ENCODE measurements at regions not wholly inside any gene's neighbourhood (a gene's known extent, or its start where the extent isn't known, plus 50 kb on each side); places are given as distances from the start of the nearest gene placed in this dataset.

DNA sequence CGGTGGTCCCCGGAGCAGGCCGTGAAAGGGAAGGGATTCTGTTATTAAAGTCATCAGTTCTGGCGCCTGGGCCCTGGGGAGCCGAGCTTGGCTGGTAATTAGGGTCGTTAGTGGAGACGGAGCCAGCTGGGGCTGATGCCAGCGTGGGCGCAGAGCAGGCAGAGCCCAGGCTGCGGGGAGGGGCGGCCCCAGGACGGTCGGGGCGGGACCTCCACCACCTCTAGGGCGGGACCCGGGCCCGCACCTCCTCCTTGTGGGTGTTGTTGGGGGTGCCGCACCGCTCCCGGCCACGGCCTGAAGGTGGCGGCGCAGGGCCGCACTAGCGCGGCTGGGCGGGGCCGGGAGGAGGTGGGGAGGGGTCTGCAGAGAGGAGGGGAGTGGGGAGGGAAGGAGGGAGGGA, 470.6 kb downstream of the PTPRU start:
- Histone ChIP-seq H3K4me3 (no peak overlapping the region), H3K9me3 (no peaks in the 10 kb centered on the region), H3K27me3 (peaks cover 0 to 45% (median 34%) of the 10 kb centered on the region in 7 donors), H3K4me1 (peaks cover 0 to 36% (median 9%) of the 10 kb centered on the region in 9 donors), H3K36me3 (no peaks in the 10 kb centered on the region), H3K27ac (no peak overlapping the region)
- TF ChIP-seq, protein P1, sequence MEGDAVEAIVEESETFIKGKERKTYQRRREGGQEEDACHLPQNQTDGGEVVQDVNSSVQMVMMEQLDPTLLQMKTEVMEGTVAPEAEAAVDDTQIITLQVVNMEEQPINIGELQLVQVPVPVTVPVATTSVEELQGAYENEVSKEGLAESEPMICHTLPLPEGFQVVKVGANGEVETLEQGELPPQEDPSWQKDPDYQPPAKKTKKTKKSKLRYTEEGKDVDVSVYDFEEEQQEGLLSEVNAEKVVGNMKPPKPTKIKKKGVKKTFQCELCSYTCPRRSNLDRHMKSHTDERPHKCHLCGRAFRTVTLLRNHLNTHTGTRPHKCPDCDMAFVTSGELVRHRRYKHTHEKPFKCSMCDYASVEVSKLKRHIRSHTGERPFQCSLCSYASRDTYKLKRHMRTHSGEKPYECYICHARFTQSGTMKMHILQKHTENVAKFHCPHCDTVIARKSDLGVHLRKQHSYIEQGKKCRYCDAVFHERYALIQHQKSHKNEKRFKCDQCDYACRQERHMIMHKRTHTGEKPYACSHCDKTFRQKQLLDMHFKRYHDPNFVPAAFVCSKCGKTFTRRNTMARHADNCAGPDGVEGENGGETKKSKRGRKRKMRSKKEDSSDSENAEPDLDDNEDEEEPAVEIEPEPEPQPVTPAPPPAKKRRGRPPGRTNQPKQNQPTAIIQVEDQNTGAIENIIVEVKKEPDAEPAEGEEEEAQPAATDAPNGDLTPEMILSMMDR (IDR thresholded peaks at IDR 0.05), result peak in 4 of 9 donors; percentile 21 to 38 (median 26)
- intact Hi-C loops (cut with DNase I), result loop anchor here in 3 of 10 donors (10.0 kb wide), 2 partner anchors 472 to 998 kb away; partner anchors contain the start of genes MECR (in 2 of the 3) and PTPRU (in 2 of the 3)
- 1 to 3% methylated on average over 25 to 28 of the region's 28 CpGs for WGBS, 2 donors
- DNase-seq (no peak), ATAC-seq (peak in 3 of 8 donors; percentile 25 to 50 (median 32))

DNA sequence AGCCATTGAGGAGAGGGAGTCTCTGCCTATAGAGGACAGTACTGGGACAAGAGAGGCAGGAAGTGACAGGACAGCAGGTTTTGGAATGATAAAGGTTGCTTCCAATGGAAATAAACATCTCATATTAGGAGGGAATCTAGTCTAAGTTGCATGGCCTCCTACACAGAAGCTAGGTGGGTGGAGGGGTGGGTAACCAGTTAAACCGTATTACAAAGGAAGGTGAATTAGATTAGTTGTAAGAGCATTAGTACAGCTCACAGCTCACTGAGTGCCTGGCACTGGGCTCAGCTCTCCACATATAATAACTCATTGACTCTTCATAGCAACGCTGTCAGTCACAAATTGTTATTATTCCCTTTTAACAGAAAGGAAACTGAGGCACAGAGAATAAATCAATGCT, 468.1 kb downstream of the PTPRU start:
- intact Hi-C loops (cut with DNase I), result loop anchor here in 3 of 10 donors (10.0 kb wide), 2 partner anchors 470 to 1000 kb away; partner anchors contain the start of genes MECR (in 2 of the 3) and PTPRU (in 2 of the 3)
- Histone ChIP-seq H3K36me3 (no peaks in the 10 kb centered on the region), H3K27me3 (peaks cover 0 to 50% (median 38%) of the 10 kb centered on the region in 7 donors), H3K9me3 (no peaks in the 10 kb centered on the region), H3K27ac (no peak overlapping the region), H3K4me1 (peaks cover 0 to 22% (median 5%) of the 10 kb centered on the region in 9 donors), H3K4me3 (no peak overlapping the region)
- TF ChIP-seq, protein P1 (IDR thresholded peaks at IDR 0.05), result no peak
- DNase-seq, result no peak
- WGBS, 2 donors, result 58 to 70% methylated on average over 2 of the region's 2 CpGs
- ATAC-seq, result no peak

DNA sequence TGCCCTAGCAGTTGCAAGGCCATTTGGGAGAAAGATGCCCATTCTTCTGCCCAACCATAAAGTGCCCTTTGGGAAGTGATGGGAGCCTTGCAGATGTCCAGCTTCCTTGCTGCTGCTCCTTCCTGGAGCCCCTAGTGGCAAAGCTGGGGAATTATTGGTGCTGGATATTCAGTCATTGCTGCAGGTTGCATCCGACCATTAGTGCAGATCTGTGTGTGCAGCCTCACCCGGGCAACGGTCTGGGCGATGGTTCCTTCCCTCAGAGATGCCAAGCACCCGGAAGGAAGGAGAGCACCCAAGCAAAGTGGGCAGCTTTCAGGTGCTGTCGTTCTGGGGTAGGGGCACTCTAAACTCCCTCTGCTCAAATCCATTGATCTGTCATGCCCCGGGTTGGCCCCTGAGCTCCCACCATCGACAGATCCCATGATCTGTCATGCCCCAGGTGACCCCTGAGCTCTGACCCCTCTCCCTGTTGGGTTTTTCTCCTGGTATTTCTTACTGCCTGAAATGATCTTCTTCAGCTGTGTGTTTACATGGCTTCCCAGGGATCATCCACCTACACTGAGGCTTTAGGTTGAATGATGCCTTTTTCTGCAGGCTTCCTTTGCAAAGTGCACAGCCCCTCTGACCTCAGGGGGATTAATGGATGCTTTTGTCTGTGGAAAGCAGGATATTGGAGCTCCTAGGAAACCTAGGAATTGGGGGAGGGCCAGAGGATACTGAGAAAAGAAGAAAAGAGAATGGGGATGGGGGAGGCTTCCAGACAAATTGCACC, 467.5 kb downstream of the PTPRU start:
- Histone ChIP-seq H3K4me1 (peaks cover 0 to 15% (median 0%) of the 10 kb centered on the region in 9 donors), H3K27ac (no peak overlapping the region), H3K36me3 (no peaks in the 10 kb centered on the region), H3K4me3 (no peak overlapping the region), H3K9me3 (no peaks in the 10 kb centered on the region), H3K27me3 (peaks cover 0 to 56% (median 40%) of the 10 kb centered on the region in 7 donors)
- intact Hi-C loops (cut with DNase I), result loop anchor here in 3 of 10 donors (10.0 kb wide), 2 partner anchors 469 to 1001 kb away; partner anchors contain the start of genes MECR (in 2 of the 3) and PTPRU (in 2 of the 3)
- ATAC-seq (no peak), DNase-seq (no peak)
- 28 to 29% methylated on average over 8 of the region's 8 CpGs for WGBS, 2 donors
- TF ChIP-seq, protein P1 (IDR thresholded peaks at IDR 0.05), result peak; percentile 6 to 67 (median 57)

DNA sequence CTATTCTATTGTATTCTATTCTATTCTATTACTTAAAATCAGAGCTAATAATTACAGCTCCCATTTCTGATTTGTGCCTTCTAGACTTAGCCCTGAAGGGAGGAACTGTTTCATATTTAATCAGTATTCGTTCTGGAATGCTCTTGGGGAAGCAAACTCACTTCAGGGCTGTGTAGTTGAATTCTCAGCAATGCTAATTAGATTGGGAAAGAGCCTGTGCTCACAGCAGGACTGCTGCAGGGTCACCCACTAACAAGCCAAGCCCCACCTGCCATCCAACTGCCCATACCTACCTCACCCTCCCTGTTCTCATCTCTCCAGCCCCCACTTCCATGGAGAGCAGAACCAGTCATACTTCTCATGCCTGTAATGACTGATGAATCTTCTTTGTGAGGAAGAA, 464.2 kb downstream of the PTPRU start:
- no peaks in the 10 kb centered on the region for H3K9me3 ChIP-seq
- no peaks in the 10 kb centered on the region for H3K4me1 ChIP-seq
- WGBS, 2 donors, result 43 to 50% methylated on average over 1 of the region's 1 CpG
- H3K27ac ChIP-seq, result no peak overlapping the region
- no peaks in the 10 kb centered on the region for H3K36me3 ChIP-seq
- peaks cover 0 to 58% (median 50%) of the 10 kb centered on the region in 7 donors for H3K27me3 ChIP-seq
- no peak overlapping the region for H3K4me3 ChIP-seq
- no peak for ATAC-seq
- no peak for DNase-seq
- intact Hi-C loops (cut with DNase I), result loop anchor here in 3 of 10 donors (10.0 kb wide), 2 partner anchors 466 to 1004 kb away; partner anchors contain the start of genes MECR (in 2 of the 3) and PTPRU (in 2 of the 3)
- TF ChIP-seq, protein P1 (IDR thresholded peaks at IDR 0.05), result no peak

Measured in heart right ventricle (tissue), 16 donors.